Lung (tissue), 11 donors: ENCODE measurements at regions not wholly inside any gene's neighbourhood (a gene's known extent, or its start where the extent isn't known, plus 50 kb on each side); places are given as distances from the start of the nearest gene placed in this dataset.

ENCODE experiments used
- ATAC-seq: fragments of 200-7000 bp; cut with Tn5 transposase; one replicate; pipeline ENCODE4 v1.9.1; 2020; ENCODE audit warnings: moderate number of reproducible peaks; ENCODE audit not compliant: insufficient read depth, low FRiP score
- DNase-seq, 3 donors: peaks; one replicate each; pipeline ENCODE4 v3.0.0-alpha.2; 2013 to 2017
- H3K27ac ChIP-seq, 2 donors: one replicate each; pipeline ENCODE4 v1.5.1; 2013; ENCODE audit warnings: mild to moderate bottlenecking in 2 of 2, moderate library complexity in 2 of 2, control low read depth in 1 of 2, inconsistent platforms in 1 of 2, low read depth in 1 of 2, low read length in 1 of 2
- H3K27me3 ChIP-seq, 3 donors: one replicate each; pipeline ENCODE4 v1.5.1; 2013; ENCODE audit warnings: low read length in 2 of 3; ENCODE audit not compliant: control insufficient read depth in 3 of 3, insufficient read depth in 3 of 3
- H3K36me3 ChIP-seq, 4 donors: one replicate each; pipeline ENCODE4 v1.5.1; 2013; ENCODE audit warnings: low read length in 4 of 4, mild to moderate bottlenecking in 1 of 4, moderate library complexity in 1 of 4; ENCODE audit not compliant: control insufficient read depth in 4 of 4, insufficient read depth in 4 of 4
- H3K4me1 ChIP-seq, 5 donors: one replicate each; pipeline ENCODE4 v1.5.1; 2013; ENCODE audit warnings: low read length in 5 of 5, mild to moderate bottlenecking in 2 of 5, moderate library complexity in 1 of 5; ENCODE audit not compliant: control insufficient read depth in 5 of 5, insufficient read depth in 5 of 5
- H3K4me3 ChIP-seq: one replicate; pipeline ENCODE4 v1.5.1; 2013; ENCODE audit warnings: mild to moderate bottlenecking, control low read depth, moderate library complexity
- H3K9ac ChIP-seq, 2 donors: one replicate each; pipeline ENCODE4 v1.5.1; 2013; ENCODE audit warnings: low read length in 2 of 2, control low read depth in 1 of 2; ENCODE audit not compliant: insufficient read depth in 1 of 2
- H3K9me3 ChIP-seq, 4 donors: one replicate each; pipeline ENCODE4 v1.5.1; 2013; ENCODE audit warnings: low read length in 3 of 4, mild to moderate bottlenecking in 1 of 4, moderate library complexity in 1 of 4; ENCODE audit not compliant: control insufficient read depth in 4 of 4, insufficient read depth in 3 of 4
- WGBS, 2 donors: extraction: QIAGEN DNeasy Blood & Tissue Kit; methylation state at CpG; one replicate each; pipeline ENCODE4 v1.1.7; 2013; 5-methylcytosine and 5-hydroxymethylcytosine counted together
- TF ChIP-seq, protein P1 (sequence below): IDR thresholded peaks from 2 replicates; pipeline ENCODE4 v1.5.1; 2012; ENCODE audit warnings: mild to moderate bottlenecking; ENCODE audit errors: control extremely low read depth, extremely low read depth
- donor health status: control.
- donor health status: control.
- donor health status: Bipolar disorder and iron deficiency.
- donor health status: healthy.
- donor health status: DM: yes; HTN: yes; CAD: no.

DNA sequence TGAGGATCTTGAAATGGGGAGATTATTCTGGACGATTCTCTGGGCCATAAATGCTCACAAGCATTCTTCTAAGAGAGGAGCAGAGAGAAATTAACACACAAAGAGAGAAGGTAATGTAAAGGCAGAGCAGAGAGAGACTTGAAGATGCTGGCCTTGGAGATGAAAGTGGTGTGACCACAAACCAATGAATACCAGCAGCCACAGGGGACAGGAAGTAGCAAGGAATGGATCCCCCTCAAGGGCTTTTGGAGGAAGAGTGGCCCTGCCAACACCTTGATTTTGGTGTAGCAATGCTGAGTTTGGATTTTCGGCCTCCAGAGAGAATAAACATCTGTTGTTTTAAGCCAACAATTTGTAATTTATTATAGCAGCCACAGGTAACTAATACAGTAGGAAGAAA lies 1155.6 kb downstream of the TYW1 start:
- peaks cover 0 to 27% (median 2%) of the 10 kb centered on the region in 3 donors for H3K27me3 ChIP-seq
- ATAC-seq (no peak), DNase-seq (no peak)
- no peak overlapping the region for H3K9ac ChIP-seq
- H3K27ac ChIP-seq = no peak overlapping the region
- WGBS, 2 donors = 74 to 82% methylated on average over 2 of the region's 2 CpGs
- H3K4me1 ChIP-seq = no peaks in the 10 kb centered on the region
- TF ChIP-seq, protein P1, sequence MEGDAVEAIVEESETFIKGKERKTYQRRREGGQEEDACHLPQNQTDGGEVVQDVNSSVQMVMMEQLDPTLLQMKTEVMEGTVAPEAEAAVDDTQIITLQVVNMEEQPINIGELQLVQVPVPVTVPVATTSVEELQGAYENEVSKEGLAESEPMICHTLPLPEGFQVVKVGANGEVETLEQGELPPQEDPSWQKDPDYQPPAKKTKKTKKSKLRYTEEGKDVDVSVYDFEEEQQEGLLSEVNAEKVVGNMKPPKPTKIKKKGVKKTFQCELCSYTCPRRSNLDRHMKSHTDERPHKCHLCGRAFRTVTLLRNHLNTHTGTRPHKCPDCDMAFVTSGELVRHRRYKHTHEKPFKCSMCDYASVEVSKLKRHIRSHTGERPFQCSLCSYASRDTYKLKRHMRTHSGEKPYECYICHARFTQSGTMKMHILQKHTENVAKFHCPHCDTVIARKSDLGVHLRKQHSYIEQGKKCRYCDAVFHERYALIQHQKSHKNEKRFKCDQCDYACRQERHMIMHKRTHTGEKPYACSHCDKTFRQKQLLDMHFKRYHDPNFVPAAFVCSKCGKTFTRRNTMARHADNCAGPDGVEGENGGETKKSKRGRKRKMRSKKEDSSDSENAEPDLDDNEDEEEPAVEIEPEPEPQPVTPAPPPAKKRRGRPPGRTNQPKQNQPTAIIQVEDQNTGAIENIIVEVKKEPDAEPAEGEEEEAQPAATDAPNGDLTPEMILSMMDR = no peak
- H3K36me3 ChIP-seq = no peaks in the 10 kb centered on the region
- no peak overlapping the region for H3K4me3 ChIP-seq
- peaks cover 0 to 8% (median 1%) of the 10 kb centered on the region in 4 donors for H3K9me3 ChIP-seq

DNA sequence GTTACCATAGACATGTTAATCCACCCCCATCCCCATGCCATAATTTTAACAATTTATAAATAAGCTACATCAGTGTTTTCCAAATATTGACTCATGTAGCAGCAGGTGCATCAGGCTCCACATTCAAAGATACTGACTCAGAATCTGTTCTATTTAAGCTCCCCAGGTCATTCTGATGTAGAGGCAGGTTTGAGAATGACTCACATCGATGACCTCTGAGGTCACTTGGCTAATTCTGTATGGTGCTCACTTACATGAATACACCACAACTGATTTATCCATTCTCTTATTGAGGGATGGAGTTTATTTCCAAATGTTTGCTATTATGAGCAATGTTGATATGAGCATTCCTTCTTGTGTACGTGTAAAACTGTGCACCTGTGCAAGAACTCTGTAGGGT lies 1159.0 kb downstream of the TYW1 start:
- TF ChIP-seq, protein P1 = no peak
- ATAC-seq (no peak), DNase-seq (no peak)
- H3K9ac ChIP-seq = no peak overlapping the region
- peaks cover 0 to 5% (median 0%) of the 10 kb centered on the region in 5 donors for H3K4me1 ChIP-seq
- H3K36me3 ChIP-seq = no peaks in the 10 kb centered on the region
- no peak overlapping the region for H3K27ac ChIP-seq
- 95% methylated on average over 2 of the region's 2 CpGs for WGBS, 2 donors
- peaks cover 0 to 8% (median 1%) of the 10 kb centered on the region in 4 donors for H3K9me3 ChIP-seq
- H3K27me3 ChIP-seq = peaks cover 0 to 27% (median 2%) of the 10 kb centered on the region in 3 donors
- no peak overlapping the region for H3K4me3 ChIP-seq

GRCh38 chr7:68158686-68159295 lies 1162.2 kb downstream of the TYW1 start:
- no peaks in the 10 kb centered on the region for H3K36me3 ChIP-seq
- WGBS, 2 donors = 51 to 61% methylated on average over 2 of the region's 2 CpGs
- H3K27ac ChIP-seq = no peak overlapping the region
- no peak overlapping the region for H3K4me3 ChIP-seq
- TF ChIP-seq, protein P1 = no peak
- peak in 1 of 3 donors; percentile 13 for DNase-seq
- peaks cover 0 to 9% (median 2%) of the 10 kb centered on the region in 3 donors for H3K27me3 ChIP-seq
- no peak overlapping the region for H3K9ac ChIP-seq
- peaks cover 0 to 5% (median 0%) of the 10 kb centered on the region in 5 donors for H3K4me1 ChIP-seq
- ATAC-seq = no peak
- peaks cover 0 to 10% (median 1%) of the 10 kb centered on the region in 4 donors for H3K9me3 ChIP-seq

DNA sequence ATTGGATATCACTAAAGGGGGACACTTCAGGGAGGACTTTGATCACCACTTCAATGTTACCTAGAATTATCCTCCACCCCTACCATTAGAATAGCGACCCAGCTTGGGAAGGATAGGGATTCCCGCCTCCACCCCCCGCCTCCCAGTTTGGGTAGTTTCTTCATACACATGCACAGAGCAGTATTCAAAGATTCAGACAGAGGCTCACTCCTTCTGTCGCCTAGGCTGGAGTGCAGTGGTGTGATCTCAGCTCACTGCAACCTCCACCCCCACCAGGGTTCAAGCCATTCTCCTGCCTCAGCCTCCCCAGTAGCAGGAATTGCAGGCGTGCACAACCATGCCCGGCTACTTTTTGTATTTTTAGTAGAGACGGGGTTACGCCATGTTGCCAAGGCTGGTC lies 1166.1 kb downstream of the TYW1 start:
- peaks cover 0 to 5% (median 0%) of the 10 kb centered on the region in 5 donors for H3K4me1 ChIP-seq
- no peak overlapping the region for H3K27ac ChIP-seq
- DNase-seq (no peak), ATAC-seq (no peak)
- no peaks in the 10 kb centered on the region for H3K36me3 ChIP-seq
- H3K27me3 ChIP-seq = peaks cover 0 to 7% (median 0%) of the 10 kb centered on the region in 3 donors
- no peak overlapping the region for H3K9ac ChIP-seq
- 75 to 85% methylated on average over 8 of the region's 8 CpGs for WGBS, 2 donors
- H3K4me3 ChIP-seq = no peak overlapping the region
- TF ChIP-seq, protein P1 = no peak
- H3K9me3 ChIP-seq = peaks cover 0 to 1% (median 0%) of the 10 kb centered on the region in 4 donors
